Smooth muscle cell (in vitro differentiated cells): ENCODE measurements at regions not wholly inside any gene's neighbourhood (a gene's known extent, or its start where the extent isn't known, plus 50 kb on each side); places are given as distances from the start of the nearest gene placed in this dataset.

Experiments used
- DNase-seq: peaks from one replicate; lab custom pipeline; 2025; ENCODE audit not compliant: unreplicated experiment; lab: John Stamatoyannopoulos, UW
- H2AFZ ChIP-seq: fragments of 200-600 bp; sonication (generic); 2 replicates; pipeline ENCODE4 v1.6.0; 2016; ENCODE audit warnings: antibody characterized with exemption, low read depth, mild to moderate bottlenecking
- H3F3A ChIP-seq: fragments of 200-600 bp; sonication (generic); 2 replicates; pipeline ENCODE4 v1.6.0; 2017; ENCODE audit warnings: antibody characterized with exemption, low read depth
- H3K27ac ChIP-seq: fragments of 200-600 bp; sonication (generic); 2 replicates; pipeline ENCODE4 v1.5.1; 2016; ENCODE audit warnings: low read depth, mild to moderate bottlenecking
- H3K27me3 ChIP-seq: fragments of 200-600 bp; sonication (generic); 2 replicates; pipeline ENCODE4 v1.6.1; 2016; ENCODE audit warnings: low read depth, mild to moderate bottlenecking
- H3K36me3 ChIP-seq: fragments of 200-600 bp; sonication (generic); 2 replicates; pipeline ENCODE4 v1.5.1; 2016; ENCODE audit warnings: low read depth
- H3K4me1 ChIP-seq: fragments of 200-600 bp; sonication (generic); 2 replicates; pipeline ENCODE4 v1.5.1; 2016; ENCODE audit warnings: low read depth
- H3K4me2 ChIP-seq: fragments of 200-600 bp; sonication (generic); 2 replicates; pipeline ENCODE4 v1.6.0; 2016; ENCODE audit warnings: mild to moderate bottlenecking
- H3K4me3 ChIP-seq: fragments of 200-600 bp; sonication (generic); 2 replicates; pipeline ENCODE4 v1.5.1; 2016; ENCODE audit warnings: mild to moderate bottlenecking
- H3K79me2 ChIP-seq: fragments of 200-600 bp; sonication (generic); 2 replicates; pipeline ENCODE4 v1.6.0; 2016; ENCODE audit warnings: low read depth, mild to moderate bottlenecking
- H3K9ac ChIP-seq: fragments of 200-600 bp; sonication (generic); 2 replicates; pipeline ENCODE4 v1.6.0; 2016; ENCODE audit warnings: low read depth
- H3K9me3 ChIP-seq: fragments of 200-600 bp; sonication (generic); replicated peaks from 2 replicates; pipeline ENCODE4 v1.5.1; 2016; ENCODE audit warnings: low read depth
- H4K20me1 ChIP-seq: fragments of 200-600 bp; sonication (generic); 2 replicates; pipeline ENCODE4 v1.6.0; 2016; ENCODE audit warnings: low read depth
- WGBS: methylation state at CpG from one replicate; pipeline ENCODE4 v1.1.7; 2016; ENCODE audit warnings: low lambda C conversion rate; 5-methylcytosine and 5-hydroxymethylcytosine counted together
- TF ChIP-seq, protein P1 (sequence below): fragments of 200-600 bp; sonication (generic); IDR thresholded peaks from 2 replicates; pipeline ENCODE4 v1.5.1; 2017; ENCODE audit warnings: borderline replicate concordance, mild to moderate bottlenecking, antibody characterized with exemption; ENCODE audit not compliant: insufficient read depth, poor library complexity, severe bottlenecking

DNA sequence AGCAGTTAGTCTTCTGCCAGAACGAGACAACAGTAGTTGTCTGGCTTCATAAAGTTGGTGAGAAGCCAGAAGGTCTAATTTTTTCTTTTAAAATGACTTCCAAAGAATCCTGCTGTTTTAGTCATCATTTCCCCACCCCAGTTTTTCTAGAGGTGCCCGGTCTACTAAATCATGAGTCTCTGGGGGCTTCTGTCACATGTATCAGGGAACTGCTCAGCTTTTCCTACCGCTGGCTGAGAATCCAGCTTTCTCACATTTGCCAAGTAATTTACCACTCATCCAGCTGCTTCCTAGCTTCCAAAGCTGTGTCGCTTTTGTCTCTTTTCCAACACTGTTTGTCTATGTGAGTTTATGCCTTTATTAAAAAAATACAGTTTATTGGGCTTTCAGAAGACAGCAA lies 183.3 kb downstream of the NSUN3 start:
- H3F3A ChIP-seq: no peaks in the 10 kb centered on the region
- no peaks in the 10 kb centered on the region for H4K20me1 ChIP-seq
- H3K4me1 ChIP-seq: no peaks in the 10 kb centered on the region
- H2AFZ ChIP-seq: no peak overlapping the region
- TF ChIP-seq, protein P1, sequence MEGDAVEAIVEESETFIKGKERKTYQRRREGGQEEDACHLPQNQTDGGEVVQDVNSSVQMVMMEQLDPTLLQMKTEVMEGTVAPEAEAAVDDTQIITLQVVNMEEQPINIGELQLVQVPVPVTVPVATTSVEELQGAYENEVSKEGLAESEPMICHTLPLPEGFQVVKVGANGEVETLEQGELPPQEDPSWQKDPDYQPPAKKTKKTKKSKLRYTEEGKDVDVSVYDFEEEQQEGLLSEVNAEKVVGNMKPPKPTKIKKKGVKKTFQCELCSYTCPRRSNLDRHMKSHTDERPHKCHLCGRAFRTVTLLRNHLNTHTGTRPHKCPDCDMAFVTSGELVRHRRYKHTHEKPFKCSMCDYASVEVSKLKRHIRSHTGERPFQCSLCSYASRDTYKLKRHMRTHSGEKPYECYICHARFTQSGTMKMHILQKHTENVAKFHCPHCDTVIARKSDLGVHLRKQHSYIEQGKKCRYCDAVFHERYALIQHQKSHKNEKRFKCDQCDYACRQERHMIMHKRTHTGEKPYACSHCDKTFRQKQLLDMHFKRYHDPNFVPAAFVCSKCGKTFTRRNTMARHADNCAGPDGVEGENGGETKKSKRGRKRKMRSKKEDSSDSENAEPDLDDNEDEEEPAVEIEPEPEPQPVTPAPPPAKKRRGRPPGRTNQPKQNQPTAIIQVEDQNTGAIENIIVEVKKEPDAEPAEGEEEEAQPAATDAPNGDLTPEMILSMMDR: no peak
- H3K9me3 ChIP-seq: no peaks in the 10 kb centered on the region
- H3K79me2 ChIP-seq: no peaks in the 10 kb centered on the region
- H3K27ac ChIP-seq: no peak overlapping the region
- no peaks in the 10 kb centered on the region for H3K27me3 ChIP-seq
- no peak for DNase-seq
- H3K4me3 ChIP-seq: no peak overlapping the region
- H3K36me3 ChIP-seq: no peaks in the 10 kb centered on the region
- 58% methylated on average over 4 of the region's 4 CpGs for WGBS
- no peak overlapping the region for H3K4me2 ChIP-seq
- H3K9ac ChIP-seq: no peak overlapping the region

DNA sequence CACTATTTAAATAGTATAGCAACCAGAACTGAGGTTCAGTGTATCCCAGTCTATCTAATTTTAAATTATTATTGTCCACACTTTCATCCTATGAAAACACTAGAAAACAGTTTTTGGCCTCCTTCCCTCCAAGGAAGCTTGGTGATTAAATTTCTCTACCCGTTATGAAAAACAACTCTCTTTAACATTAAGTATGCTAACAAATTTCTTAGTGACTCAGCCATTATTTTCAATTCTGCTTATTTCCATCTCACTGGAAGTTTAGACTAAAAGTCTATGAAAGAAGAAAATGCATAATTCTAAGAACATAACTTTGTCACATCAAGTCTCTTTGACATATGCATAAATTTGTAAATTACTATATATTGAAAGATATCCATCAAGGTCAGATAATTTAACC lies 185.2 kb downstream of the NSUN3 start:
- Histone ChIP-seq H3K4me1 (no peaks in the 10 kb centered on the region), H3K9me3 (no peaks in the 10 kb centered on the region), H3K27me3 (no peaks in the 10 kb centered on the region), H3K36me3 (no peaks in the 10 kb centered on the region), H3K9ac (no peak overlapping the region), H2AFZ (no peak overlapping the region), H3K79me2 (no peaks in the 10 kb centered on the region), H3K4me2 (no peak overlapping the region), H3K27ac (no peak overlapping the region), H4K20me1 (no peaks in the 10 kb centered on the region), H3K4me3 (no peak overlapping the region), H3F3A (no peaks in the 10 kb centered on the region)
- whole genome bisulfite sequencing: 91% methylated on average over 1 of the region's 1 CpG
- no peak for DNase-seq
- TF ChIP-seq, protein P1: no peak

DNA sequence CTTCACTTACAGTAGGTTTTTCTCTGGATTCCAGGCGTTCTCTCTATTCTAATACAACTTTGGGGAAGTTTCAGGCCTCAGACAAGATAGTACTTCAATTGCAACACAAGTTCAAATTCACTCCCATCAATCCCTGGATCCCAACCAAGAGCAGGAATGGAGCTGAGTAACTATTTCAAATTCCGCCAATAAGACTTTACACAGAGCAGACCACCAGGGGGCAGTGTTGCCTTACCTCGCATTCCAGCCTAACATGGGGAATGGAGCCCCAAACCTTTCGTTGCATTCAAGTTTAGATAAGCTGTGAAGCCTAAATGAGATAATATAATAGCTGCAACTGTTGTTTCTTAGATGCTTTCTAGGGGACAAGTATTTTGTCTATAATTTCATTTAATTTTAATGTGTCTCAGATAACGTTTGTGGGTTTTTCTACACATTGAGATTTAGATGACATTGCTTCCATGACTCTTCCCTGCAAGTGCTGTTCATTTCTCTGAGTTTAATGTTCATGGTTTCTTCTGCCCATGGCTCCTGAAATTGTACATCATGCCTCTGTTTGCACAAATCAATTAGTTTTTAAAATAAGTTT lies 186.7 kb downstream of the NSUN3 start:
- Histone ChIP-seq H3K79me2 (no peaks in the 10 kb centered on the region), H3K4me3 (no peak overlapping the region), H2AFZ (no peak overlapping the region), H3K9ac (no peak overlapping the region), H3K4me1 (no peaks in the 10 kb centered on the region), H3K27ac (no peak overlapping the region), H4K20me1 (no peaks in the 10 kb centered on the region), H3K36me3 (no peaks in the 10 kb centered on the region), H3K27me3 (no peaks in the 10 kb centered on the region), H3K4me2 (no peak overlapping the region), H3K9me3 (no peaks in the 10 kb centered on the region), H3F3A (no peaks in the 10 kb centered on the region)
- WGBS: 22% methylated on average over 5 of the region's 5 CpGs
- TF ChIP-seq, protein P1: peak; percentile 92
- peak; percentile 23 for DNase-seq

DNA sequence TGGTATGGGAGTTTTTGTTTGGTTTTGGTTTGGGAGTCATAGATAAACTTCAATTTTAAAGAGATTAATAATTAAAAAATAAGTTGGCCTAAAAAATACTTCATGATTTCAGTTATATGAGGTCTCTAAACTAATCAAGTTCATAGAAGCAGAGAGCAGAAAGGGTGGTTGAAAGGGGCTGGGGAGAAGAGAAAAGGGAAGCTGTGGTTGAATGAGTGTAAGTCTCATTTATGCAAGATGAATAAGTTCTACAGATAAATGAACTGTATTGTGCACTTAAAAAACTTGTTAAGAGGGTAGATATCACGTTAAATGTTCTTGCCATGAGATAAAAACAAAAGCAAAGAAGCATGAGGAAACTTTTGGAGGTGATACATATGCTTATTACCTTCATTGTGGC lies 188.7 kb downstream of the NSUN3 start:
- Histone ChIP-seq H3K27me3 (no peaks in the 10 kb centered on the region), H4K20me1 (no peaks in the 10 kb centered on the region), H3K4me3 (no peak overlapping the region), H3K4me2 (no peak overlapping the region), H3K36me3 (no peaks in the 10 kb centered on the region), H3K4me1 (no peaks in the 10 kb centered on the region), H3K9me3 (no peaks in the 10 kb centered on the region), H2AFZ (no peak overlapping the region), H3F3A (no peaks in the 10 kb centered on the region), H3K27ac (no peak overlapping the region), H3K9ac (no peak overlapping the region), H3K79me2 (no peaks in the 10 kb centered on the region)
- TF ChIP-seq, protein P1: no peak
- no peak for DNase-seq
- WGBS: 74% methylated on average over 1 of the region's 1 CpG
